Fibroblast of lung (primary cell): ENCODE measurements at regions not wholly inside any gene's neighbourhood (a gene's known extent, or its start where the extent isn't known, plus 50 kb on each side); places are given as distances from the start of the nearest gene placed in this dataset.

Experiments used
- DNase-seq, 2 donors: peaks; one replicate each; pipeline versions ENCODE4 v3.0.0 to v3.0.0-alpha.2; 2010; ENCODE audit warnings: low read depth in 2 of 2
- H2AFZ ChIP-seq: 2 replicates; pipeline ENCODE4 v1.5.1; 2012; ENCODE audit warnings: low read length, control low read depth, inconsistent platforms
- H3K27ac ChIP-seq: 2 replicates; pipeline ENCODE4 v1.5.1; 2011; ENCODE audit warnings: low read length, control low read depth; ENCODE audit not compliant: insufficient read depth
- H3K27me3 ChIP-seq: 2 replicates; pipeline ENCODE4 v1.5.1; 2011; ENCODE audit warnings: mild to moderate bottlenecking, low read length; ENCODE audit not compliant: control insufficient read depth, insufficient read depth
- H3K36me3 ChIP-seq: 2 replicates; pipeline ENCODE4 v1.5.1; 2011; ENCODE audit warnings: low read length; ENCODE audit not compliant: control insufficient read depth, insufficient read depth
- H3K4me1 ChIP-seq: 2 replicates; pipeline ENCODE4 v1.5.1; 2011; ENCODE audit warnings: low read length; ENCODE audit not compliant: control insufficient read depth, insufficient read depth; ENCODE audit errors: extremely low read depth
- H3K4me2 ChIP-seq: 2 replicates; pipeline ENCODE4 v1.5.1; 2011; ENCODE audit warnings: low read length, control low read depth; ENCODE audit not compliant: insufficient read depth; ENCODE audit errors: extremely low read depth
- H3K4me3 ChIP-seq, 4 experiments: fragments of 200-600 bp in 1 of 4; sonication (generic) in 1 of 4; replicated peaks in 1 of 4; 2 replicates each; pipeline ENCODE4 v1.5.1; 2011 to 2016; ENCODE audit warnings: low read length in 4 of 4, low read depth in 3 of 4, mild to moderate bottlenecking in 3 of 4, control low read depth in 2 of 4, inconsistent platforms in 1 of 4, mixed read lengths in 1 of 4; ENCODE audit not compliant: insufficient read depth in 1 of 4; ENCODE audit errors: control extremely low read depth in 1 of 4
- H3K79me2 ChIP-seq: 2 replicates; pipeline ENCODE4 v1.5.1; 2012; ENCODE audit warnings: mild to moderate bottlenecking, low read length, inconsistent platforms; ENCODE audit not compliant: control insufficient read depth, insufficient read depth
- H3K9ac ChIP-seq: 2 replicates; pipeline ENCODE4 v1.5.1; 2011; ENCODE audit warnings: mild to moderate bottlenecking, low read length, control low read depth; ENCODE audit not compliant: insufficient read depth
- H3K9me3 ChIP-seq: 2 replicates; pipeline ENCODE4 v1.5.1; 2012; ENCODE audit warnings: low read depth, low read length; ENCODE audit not compliant: control insufficient read depth, insufficient read depth
- H4K20me1 ChIP-seq: 2 replicates; pipeline ENCODE4 v1.5.1; 2011; ENCODE audit warnings: low read length; ENCODE audit not compliant: control insufficient read depth, insufficient read depth; ENCODE audit errors: extremely low read depth
- CTCF ChIP-seq, 2 donors: IDR thresholded peaks in 1 of 2; conservative IDR thresholded peaks in 1 of 2; 1 replicate in 1 of 2; 2 replicates in 1 of 2; pipeline ENCODE4 v1.5.1; 2011 to 2012; ENCODE audit warnings: low read length in 2 of 2, control low read depth in 1 of 2, inconsistent platforms in 1 of 2, low read depth in 1 of 2, mild to moderate bottlenecking in 1 of 2
- EZH2 ChIP-seq: IDR thresholded peaks from 2 replicates; pipeline ENCODE4 v1.5.1; 2012; ENCODE audit warnings: low read length, control low read depth, mild to moderate bottlenecking; ENCODE audit errors: missing control alignments

- no peak for DNase-seq
- Histone ChIP-seq H4K20me1 (no peaks in the 10 kb centered on the region), H3K9me3 (no peaks in the 10 kb centered on the region), H3K9ac (no peak overlapping the region), H3K4me1 (no peaks in the 10 kb centered on the region), H3K4me2 (no peak overlapping the region), H2AFZ (no peak overlapping the region), H3K36me3 (no peaks in the 10 kb centered on the region), H3K79me2 (no peaks in the 10 kb centered on the region), H3K4me3 (no peak overlapping the region), H3K27me3 (no peaks in the 10 kb centered on the region), H3K27ac (no peak overlapping the region)
- TF ChIP-seq EZH2 (no peak), CTCF (conservative IDR thresholded peaks at IDR 0.05 in 1 of 2, IDR thresholded peaks at IDR 0.05 in 1 of 2; ENCODE audit: low read depth in 1 of 2, low read length in 2 of 2) (no peak)
These were observed 265.6 kb downstream of the CDC5L start for GRCh38 chr6:44653091-44653490.

DNA sequence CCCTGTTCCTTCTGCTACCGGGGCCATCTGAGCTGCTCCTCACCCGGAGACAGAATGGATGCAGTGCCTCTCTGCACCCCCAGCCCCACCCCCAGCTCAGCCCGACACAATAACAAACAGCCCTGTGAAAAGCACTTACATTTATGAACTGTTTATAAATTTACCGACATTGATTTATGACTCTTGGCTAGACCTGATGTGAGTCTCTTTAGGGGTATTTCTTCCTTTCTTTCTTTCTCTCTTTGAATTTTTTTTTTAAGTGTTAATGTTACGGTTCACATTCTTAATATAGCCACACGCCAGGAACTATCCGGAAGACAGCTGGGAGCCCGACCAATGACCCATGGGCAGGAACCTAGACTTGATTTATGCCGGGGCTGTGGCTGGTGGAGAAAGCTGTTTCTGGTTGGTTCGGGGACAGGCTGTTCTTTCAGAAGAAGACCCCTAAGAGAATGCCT, 266.3 kb downstream of the CDC5L start:
- H2AFZ ChIP-seq, result no peak overlapping the region
- TF ChIP-seq EZH2 (no peak), CTCF (conservative IDR thresholded peaks at IDR 0.05 in 1 of 2, IDR thresholded peaks at IDR 0.05 in 1 of 2; ENCODE audit: low read depth in 1 of 2, low read length in 2 of 2) (no peak)
- peak; percentile 63 to 92 for DNase-seq

GRCh38 chr6:44655412-44656342, 268.2 kb downstream of the CDC5L start:
- H3K79me2 ChIP-seq, result no peaks in the 10 kb centered on the region
- no peaks in the 10 kb centered on the region for H3K36me3 ChIP-seq
- H2AFZ ChIP-seq, result peak overlapping the region; percentile 21
- no peak overlapping the region for H3K9ac ChIP-seq
- H3K27ac ChIP-seq, result no peak overlapping the region
- no peaks in the 10 kb centered on the region for H3K9me3 ChIP-seq
- TF ChIP-seq EZH2, result no peak
- peak; percentile 89 to 92 for TF ChIP-seq CTCF (conservative IDR thresholded peaks at IDR 0.05 in 1 of 2, IDR thresholded peaks at IDR 0.05 in 1 of 2; ENCODE audit: low read depth in 1 of 2, low read length in 2 of 2)
- peaks cover 2% of the 10 kb centered on the region for H3K27me3 ChIP-seq
- H4K20me1 ChIP-seq, result no peaks in the 10 kb centered on the region
- no peak overlapping the region for H3K4me3 ChIP-seq
- no peaks in the 10 kb centered on the region for H3K4me1 ChIP-seq
- peak; percentile 57 to 68 for DNase-seq
- H3K4me2 ChIP-seq, result peak overlapping the region; percentile 54

More for the DNA sequence above, 266.3 kb downstream of the CDC5L start:
- H3K4me2 ChIP-seq, result no peak overlapping the region
- H3K4me1 ChIP-seq, result no peaks in the 10 kb centered on the region
- no peak overlapping the region for H3K9ac ChIP-seq
- H3K36me3 ChIP-seq, result no peaks in the 10 kb centered on the region
- no peak overlapping the region for H3K4me3 ChIP-seq
- no peaks in the 10 kb centered on the region for H4K20me1 ChIP-seq
- H3K27me3 ChIP-seq, result no peaks in the 10 kb centered on the region
- no peak overlapping the region for H3K27ac ChIP-seq
- no peaks in the 10 kb centered on the region for H3K9me3 ChIP-seq
- H3K79me2 ChIP-seq, result no peaks in the 10 kb centered on the region
